ENCODE measurements at regions not wholly inside any gene's neighbourhood (a gene's known extent, or its start where the extent isn't known, plus 50 kb on each side); places are given as distances from the start of the nearest gene placed in this dataset.

- no peaks in the 10 kb centered on the region for H3K27me3 ChIP-seq (ENCODE audit: control insufficient read depth, insufficient read depth, low read length)
- no peaks in the 10 kb centered on the region for H3K36me3 ChIP-seq (ENCODE audit: control insufficient read depth, insufficient read depth, low read length)
- CTCF ChIA-PET, result no interaction called here
- TF ChIP-seq CTCF (IDR thresholded peaks at IDR 0.05; ENCODE audit: insufficient read depth, low read depth, low read length), result no peak
- no peak overlapping the region for H3K4me3 ChIP-seq (ENCODE audit: low read depth, low read length)
- no peak for DNase-seq (ENCODE audit: low read depth)
- POLR2A ChIA-PET, result no interaction called here
These were observed 483.4 kb downstream of the FRK start for GRCh38 chr6:115577270-115577669.

GRCh38 chr6:115575285-115575684 is 485.4 kb downstream of the FRK start:
- CTCF ChIA-PET, result no interaction called here
- POLR2A ChIA-PET, result no interaction called here
- H3K27me3 ChIP-seq (ENCODE audit: control insufficient read depth, insufficient read depth, low read length), result no peaks in the 10 kb centered on the region

GRCh38 chr6:115573861-115574260 is 486.8 kb downstream of the FRK start:
- ChIA-PET POLR2A (no interaction called here), CTCF (no interaction called here)
- Histone ChIP-seq H3K27me3 (ENCODE audit: control insufficient read depth, insufficient read depth, low read length) (no peaks in the 10 kb centered on the region), H3K4me3 (ENCODE audit: low read depth, low read length) (no peak overlapping the region), H3K36me3 (ENCODE audit: control insufficient read depth, insufficient read depth, low read length) (no peaks in the 10 kb centered on the region)
- no peak for DNase-seq (ENCODE audit: low read depth)
- TF ChIP-seq CTCF (IDR thresholded peaks at IDR 0.05; ENCODE audit: insufficient read depth, low read depth, low read length), result no peak

More at GRCh38 chr6:115575285-115575684, 485.4 kb downstream of the FRK start:
- TF ChIP-seq CTCF (IDR thresholded peaks at IDR 0.05; ENCODE audit: insufficient read depth, low read depth, low read length), result no peak
- Histone ChIP-seq H3K36me3 (ENCODE audit: control insufficient read depth, insufficient read depth, low read length) (no peaks in the 10 kb centered on the region), H3K4me3 (ENCODE audit: low read depth, low read length) (no peak overlapping the region)
- DNase-seq (ENCODE audit: low read depth), result no peak

GRCh38 chr6:115570331-115570730 is 490.4 kb downstream of the FRK start:
- no peaks in the 10 kb centered on the region for H3K36me3 ChIP-seq (ENCODE audit: control insufficient read depth, insufficient read depth, low read length)
- TF ChIP-seq CTCF (IDR thresholded peaks at IDR 0.05; ENCODE audit: insufficient read depth, low read depth, low read length), result no peak
- ChIA-PET POLR2A (no interaction called here), CTCF (no interaction called here)
- no peaks in the 10 kb centered on the region for H3K27me3 ChIP-seq (ENCODE audit: control insufficient read depth, insufficient read depth, low read length)
- no peak overlapping the region for H3K4me3 ChIP-seq (ENCODE audit: low read depth, low read length)
- DNase-seq (ENCODE audit: low read depth), result no peak

- Histone ChIP-seq H3K36me3 (ENCODE audit: control insufficient read depth, insufficient read depth, low read length) (no peaks in the 10 kb centered on the region), H3K4me3 (ENCODE audit: low read depth, low read length) (no peak overlapping the region), H3K27me3 (ENCODE audit: control insufficient read depth, insufficient read depth, low read length) (no peaks in the 10 kb centered on the region)
- CTCF ChIA-PET, result interaction anchor here (1.0 kb wide), 1 partner anchor 9 kb away, joined by 4 read pairs; no protein-coding TSS in a partner anchor
- no peak for DNase-seq (ENCODE audit: low read depth)
- TF ChIP-seq CTCF (IDR thresholded peaks at IDR 0.05; ENCODE audit: insufficient read depth, low read depth, low read length), result no peak
- POLR2A ChIA-PET, result no interaction called here
These were observed 506.6 kb downstream of the FRK start for GRCh38 chr6:115554060-115554459.
